GM18951 (cell line): ENCODE measurements at regions not wholly inside any gene's neighbourhood (a gene's known extent, or its start where the extent isn't known, plus 50 kb on each side); places are given as distances from the start of the nearest gene placed in this dataset.

ENCODE experiments used
- POLR2A ChIP-seq: IDR thresholded peaks from 4 replicates; pipeline ENCODE4 v1.6.1; 2011; ENCODE audit warnings: mild to moderate bottlenecking; ENCODE audit not compliant: insufficient read length, insufficient read depth; ENCODE audit errors: extremely low read depth
- in situ Hi-C: fragments of 300-500 bp; cut with MboI; formaldehyde crosslinking; loops from one replicate; pipeline ENCODE4 v1.12.0; 2022; ENCODE audit warnings: low sequenced_read_pairs, mixed read lengths, inconsistent platforms; ENCODE audit not compliant: unreplicated experiment

DNA sequence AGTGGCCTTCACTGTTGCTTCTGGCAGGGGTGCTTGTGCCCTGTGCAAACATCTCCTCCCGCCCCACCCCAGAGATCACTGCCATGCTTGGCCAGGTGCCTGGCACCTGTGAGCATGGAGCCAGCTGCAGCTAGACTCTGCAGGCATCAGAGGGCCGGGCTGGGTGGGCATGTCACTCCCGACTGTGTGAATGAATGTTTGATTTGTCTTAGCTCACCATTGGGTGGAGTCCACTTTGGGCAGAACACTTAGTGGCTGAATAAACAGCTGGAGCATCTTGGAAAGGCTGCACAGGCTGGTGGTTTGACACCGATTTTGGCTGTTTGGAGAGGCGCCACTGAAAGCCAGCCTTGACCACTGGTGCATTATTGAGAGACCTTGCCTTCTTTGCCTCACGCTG is 267.3 kb downstream of the DLEU7 start:
- in situ Hi-C loops, result no loop called here
- TF ChIP-seq POLR2A, result no peak

- TF ChIP-seq POLR2A, result no peak
- in situ Hi-C loops, result no loop called here
Observed at GRCh38 chr13:50577806-50578205, 265.7 kb downstream of the DLEU7 start.

DNA sequence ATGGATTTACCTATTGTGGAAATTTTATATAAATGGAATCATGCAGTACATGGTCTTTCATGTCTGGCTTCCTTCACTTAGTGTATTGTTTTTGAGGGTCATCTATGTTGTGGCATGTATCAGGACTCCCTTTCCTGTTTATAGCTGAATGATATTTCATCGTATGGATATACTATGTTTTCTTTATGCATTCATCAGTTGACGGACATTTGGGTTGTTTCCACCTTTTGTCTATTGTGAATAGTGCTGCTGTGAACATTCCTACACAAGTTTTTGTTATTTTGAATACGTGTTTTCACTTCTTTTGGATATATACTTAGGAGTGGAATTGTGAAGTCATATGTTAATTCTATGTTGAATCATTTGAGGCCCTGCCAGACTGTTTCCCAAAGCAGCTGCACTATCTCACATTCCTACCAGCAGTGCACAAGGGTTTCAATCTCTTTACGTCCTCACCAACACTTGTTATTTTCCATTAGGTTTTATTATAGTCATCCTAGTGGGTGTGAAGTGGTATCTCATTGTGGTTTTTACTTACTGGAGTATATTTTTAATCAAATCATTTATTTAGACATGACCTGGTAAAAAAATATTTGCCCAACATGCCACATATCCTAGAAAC is 262.7 kb downstream of the DLEU7 start:
- TF ChIP-seq POLR2A, result no peak
- in situ Hi-C loops, result no loop called here

DNA sequence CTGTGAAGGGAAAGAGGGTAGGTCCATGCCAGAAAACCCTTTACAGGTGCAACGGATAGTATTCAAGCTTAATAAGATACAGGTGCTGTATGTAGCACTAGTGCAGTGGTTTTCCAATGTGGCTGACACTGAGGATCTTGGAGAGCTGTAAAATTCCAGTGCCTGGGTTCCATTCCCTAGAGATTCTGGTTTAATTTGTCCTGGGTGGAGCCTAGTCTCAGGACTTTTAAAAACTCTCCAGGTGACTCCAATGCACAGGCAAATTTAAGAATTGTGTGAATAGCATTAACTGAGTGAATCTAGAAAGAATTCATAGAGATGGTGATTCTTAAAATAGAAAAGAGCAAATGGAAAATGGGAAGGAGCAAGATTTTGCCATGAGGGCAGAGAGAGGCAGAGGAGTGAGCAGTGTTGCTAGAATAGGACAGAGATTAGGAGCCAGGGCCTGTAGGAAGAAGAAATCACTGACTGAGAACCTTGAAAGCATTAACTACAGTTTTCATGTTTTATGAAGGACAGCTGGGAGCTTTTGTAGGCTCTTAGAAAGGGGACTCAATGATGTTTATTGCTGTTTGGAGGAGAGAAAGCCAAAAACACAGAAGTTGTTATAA is 261.8 kb downstream of the DLEU7 start:
- in situ Hi-C loops, result no loop called here
- no peak for TF ChIP-seq POLR2A

DNA sequence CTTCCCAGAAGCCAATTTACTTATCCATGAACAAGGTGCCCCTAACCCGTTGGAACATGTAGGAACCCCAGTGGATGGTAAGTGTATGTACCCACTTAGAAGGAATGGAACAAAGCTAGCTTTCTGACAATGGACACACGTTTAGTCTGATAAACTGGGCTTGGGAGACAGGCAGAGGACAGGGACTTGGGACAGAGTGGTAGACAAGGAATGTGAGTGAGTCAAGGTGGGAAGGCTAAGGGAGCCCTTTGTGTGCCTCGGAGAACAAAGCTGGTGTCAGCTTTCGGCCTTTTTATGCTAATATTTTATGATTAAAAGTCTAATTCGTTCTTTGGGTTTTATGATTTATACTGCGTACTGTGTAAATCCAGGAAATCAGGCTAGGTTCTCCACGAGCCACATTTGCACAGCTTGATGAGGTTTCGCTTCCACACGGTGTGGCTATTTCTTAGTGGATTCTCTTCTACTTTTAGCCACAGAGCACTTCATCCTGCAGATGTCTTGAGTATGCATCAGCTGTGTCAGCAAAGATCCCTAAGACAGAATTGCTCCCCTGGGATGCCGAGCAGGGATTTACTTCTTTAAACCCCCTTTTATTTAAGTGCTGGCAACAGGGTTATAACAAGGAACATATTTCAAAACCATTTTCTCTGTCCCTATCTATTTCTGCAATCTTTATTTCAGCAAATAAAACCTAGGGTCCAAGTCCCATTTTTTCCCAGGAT is 258.5 kb downstream of the DLEU7 start:
- TF ChIP-seq POLR2A, result no peak
- in situ Hi-C loops, result no loop called here

DNA sequence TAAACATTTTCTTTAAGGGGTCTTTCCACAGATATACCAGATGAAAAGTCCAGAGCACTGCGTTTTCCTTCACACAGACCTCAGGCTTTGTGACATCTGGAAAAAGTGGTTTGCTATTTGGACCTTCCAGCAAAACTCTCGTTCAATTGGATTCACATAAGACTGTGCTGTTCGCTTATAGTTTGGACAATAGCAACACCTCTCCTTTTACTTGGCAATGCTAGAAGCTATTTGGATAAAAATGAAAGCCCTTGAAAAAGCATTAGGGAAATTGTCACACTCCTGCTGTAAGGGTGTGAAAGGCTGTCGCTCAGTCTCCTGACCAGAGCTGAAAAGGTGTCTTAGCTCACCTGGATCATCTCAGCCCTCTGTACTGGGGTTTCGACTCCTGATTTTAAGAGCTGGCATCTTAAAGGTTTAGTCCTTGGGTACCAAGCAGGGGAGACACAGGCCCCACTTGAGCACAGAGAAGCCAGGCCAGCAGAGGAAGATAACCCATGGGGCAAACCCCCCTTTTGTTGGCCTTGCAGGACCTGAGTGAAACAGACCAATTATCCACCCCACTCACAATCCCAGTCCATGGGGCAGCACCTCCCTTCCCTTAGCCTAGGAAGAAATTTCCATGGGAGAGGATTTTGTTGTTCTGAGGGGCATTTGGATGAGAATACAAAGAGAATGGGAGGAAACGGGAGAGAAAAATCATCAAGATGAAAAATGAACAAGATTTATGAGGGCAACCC is 257.6 kb downstream of the DLEU7 start:
- in situ Hi-C loops, result no loop called here
- TF ChIP-seq POLR2A, result no peak

DNA sequence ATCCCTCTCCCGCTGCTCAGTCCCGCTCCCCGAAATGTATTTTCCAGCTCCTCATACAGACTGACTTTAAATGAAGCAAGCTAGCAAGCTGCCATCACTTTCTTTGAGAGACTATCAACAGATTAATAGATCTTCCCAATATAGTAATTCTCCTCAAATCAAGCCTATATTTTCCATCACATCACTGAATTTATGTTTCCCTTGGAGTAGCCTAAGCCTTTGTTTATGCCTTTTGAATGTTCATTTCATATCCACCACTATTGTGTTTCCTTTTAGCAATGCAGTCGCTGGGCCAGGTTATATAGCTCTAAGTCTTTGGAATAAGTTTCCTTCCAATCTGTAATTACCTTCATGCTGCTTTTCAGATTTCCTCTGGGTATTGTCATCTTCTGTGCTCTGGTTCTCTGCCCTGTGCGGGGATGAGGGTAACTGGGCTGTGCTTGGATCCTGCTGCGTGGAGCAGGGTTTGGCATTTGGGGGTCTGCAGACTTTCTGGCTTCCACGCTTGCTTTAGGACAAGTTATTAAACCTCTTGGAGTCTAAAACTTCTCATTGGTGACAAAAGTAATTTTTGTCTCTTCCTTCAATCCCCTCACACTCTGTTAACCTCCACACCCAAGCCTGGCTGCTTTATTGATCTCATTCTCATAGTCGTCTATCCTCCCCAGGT is 256.9 kb downstream of the DLEU7 start:
- in situ Hi-C loops, result no loop called here
- no peak for TF ChIP-seq POLR2A

- in situ Hi-C loops, result no loop called here
- no peak for TF ChIP-seq POLR2A
Observed at GRCh38 chr13:50587115-50587514, 256.4 kb downstream of the DLEU7 start.

- in situ Hi-C loops, result no loop called here
- no peak for TF ChIP-seq POLR2A
Observed at GRCh38 chr13:50587645-50588373, 255.7 kb downstream of the DLEU7 start.

DNA sequence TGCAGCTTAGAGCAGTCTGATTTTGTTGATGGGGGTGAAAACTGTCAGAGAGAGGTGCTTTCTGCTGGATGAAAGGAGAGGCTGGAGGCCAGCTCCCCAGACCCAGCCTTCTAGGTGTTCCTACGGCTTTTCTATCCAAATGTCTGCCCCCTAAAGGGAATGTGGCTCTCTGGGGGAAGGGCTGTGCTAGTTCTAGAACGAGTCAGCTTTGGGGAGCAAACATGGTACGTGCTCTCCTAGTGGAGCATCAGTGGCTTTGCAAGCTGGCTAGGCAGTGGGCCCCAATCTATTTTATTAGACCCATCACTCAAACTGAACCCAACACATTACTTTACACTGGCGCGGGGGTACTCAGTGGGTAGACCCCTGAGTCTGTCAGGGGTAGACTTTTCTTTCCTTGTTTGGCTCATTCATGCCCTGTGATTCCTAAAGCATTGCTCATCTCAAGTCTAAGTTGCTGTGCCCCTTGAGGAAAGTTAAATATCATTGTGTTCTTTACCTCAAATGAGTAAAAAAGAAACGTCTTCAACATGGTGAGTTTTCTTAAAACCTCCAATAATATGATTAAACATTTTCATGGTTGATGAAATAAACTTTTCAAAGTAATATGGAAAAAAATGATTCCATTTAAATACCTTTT is 254.9 kb downstream of the DLEU7 start:
- in situ Hi-C loops, result no loop called here
- TF ChIP-seq POLR2A, result no peak

- TF ChIP-seq POLR2A, result no peak
- in situ Hi-C loops, result no loop called here
Observed at GRCh38 chr13:50589139-50589538, 254.4 kb downstream of the DLEU7 start.

- TF ChIP-seq POLR2A, result no peak
- in situ Hi-C loops, result no loop called here
Observed at GRCh38 chr13:50589651-50590054, 253.8 kb downstream of the DLEU7 start.
